H1 (cell line): ENCODE measurements at regions not wholly inside any gene's neighbourhood (a gene's known extent, or its start where the extent isn't known, plus 50 kb on each side); places are given as distances from the start of the nearest gene placed in this dataset.

ENCODE experiments used
- ATF2 ChIP-seq: IDR thresholded peaks from 2 replicates; pipeline ENCODE4 v1.6.1; 2012; ENCODE audit warnings: low read length, inconsistent platforms
- KDM5A ChIP-seq: fragments of 200-600 bp; IDR thresholded peaks from 2 replicates; pipeline ENCODE4 v1.7.1; 2012; ENCODE audit warnings: mild to moderate bottlenecking, low read length, inconsistent platforms, mixed read lengths
- RXRA ChIP-seq: IDR thresholded peaks from 2 replicates; pipeline ENCODE4 v1.6.1; 2011; ENCODE audit warnings: low read depth, mild to moderate bottlenecking, low read length, moderate library complexity; ENCODE audit not compliant: insufficient read depth

DNA sequence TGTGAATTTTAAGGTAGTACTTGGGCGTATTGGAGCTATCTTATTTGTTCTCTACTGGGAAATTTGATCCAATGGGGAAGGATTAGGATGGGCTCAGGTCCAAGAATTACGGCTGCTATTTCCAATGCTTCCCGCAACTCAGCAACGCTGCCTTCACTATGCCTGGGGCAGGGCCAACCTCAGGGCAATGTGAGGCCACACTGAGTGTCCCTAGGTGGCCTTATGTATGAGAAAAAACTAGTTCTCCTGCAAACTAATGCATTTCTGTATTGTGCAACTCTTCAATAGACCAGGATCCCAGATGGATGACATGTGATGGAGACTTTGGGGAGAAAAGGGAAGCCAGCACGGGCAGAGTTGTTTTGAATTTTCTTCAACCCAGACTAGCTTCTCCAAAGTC lies 168.1 kb downstream of the DUSP10 start (continued):
- no peak for TF ChIP-seq RXRA
- no peak for TF ChIP-seq ATF2
- no peak for TF ChIP-seq KDM5A
- TF ChIP-seq, all 59 proteins: peak for 0
